Hematopoietic multipotent progenitor cell treated with erythropoietin and hydrocortisone succinate and interleukin-3 and kit ligand, for 8 days (in vitro differentiated cells): ENCODE measurements at regions not wholly inside any gene's neighbourhood (a gene's known extent, or its start where the extent isn't known, plus 50 kb on each side); places are given as distances from the start of the nearest gene placed in this dataset.
"Not testable (repeated sequence)": the region's sequence is repeated elsewhere in the genome, so short reads cannot be mapped to it uniquely, and the experiment has no call there.

Source experiments
- DNase-seq: peaks from one replicate; pipeline ENCODE4 v3.0.0-alpha.2; 2015

- no peak for DNase-seq
These were observed 506.6 kb upstream of the POT1 start for GRCh38 chr7:125436220-125436619.

GRCh38 chr7:125431349-125431748 is 501.7 kb upstream of the POT1 start:
- no peak for DNase-seq

- DNase-seq: no peak
These were observed 500.4 kb upstream of the POT1 start for GRCh38 chr7:125430013-125430412.

GRCh38 chr7:125427676-125428075 is 498.1 kb upstream of the POT1 start:
- no peak for DNase-seq

- no peak for DNase-seq
These were observed 495.9 kb upstream of the POT1 start for GRCh38 chr7:125425506-125425905.

- DNase-seq: no peak
These were observed 495.1 kb upstream of the POT1 start for GRCh38 chr7:125424721-125425120.

GRCh38 chr7:125423458-125424155 is 494.0 kb upstream of the POT1 start:
- DNase-seq: peak; percentile 22

GRCh38 chr7:125421407-125421806 is 491.8 kb upstream of the POT1 start:
- not testable (repeated sequence) for DNase-seq

GRCh38 chr7:125412890-125413665 is 483.5 kb upstream of the POT1 start:
- no peak for DNase-seq

- no peak for DNase-seq
These were observed 480.3 kb upstream of the POT1 start for GRCh38 chr7:125409921-125410320.

- no peak for DNase-seq
These were observed 476.5 kb upstream of the POT1 start for GRCh38 chr7:125406111-125406510.

GRCh38 chr7:125399408-125399807 is 469.8 kb upstream of the POT1 start:
- no peak for DNase-seq

- peak; percentile 84 for DNase-seq
These were observed 467.0 kb upstream of the POT1 start for GRCh38 chr7:125396466-125397151.

- no peak for DNase-seq
These were observed 462.3 kb upstream of the POT1 start for GRCh38 chr7:125391921-125392320.

GRCh38 chr7:125390981-125391380 is 461.4 kb upstream of the POT1 start:
- DNase-seq: no peak

GRCh38 chr7:125386211-125386610 is 456.6 kb upstream of the POT1 start:
- no peak for DNase-seq

GRCh38 chr7:125383324-125383723 is 453.7 kb upstream of the POT1 start:
- DNase-seq: peak; percentile 15

GRCh38 chr7:125382401-125382800 is 452.8 kb upstream of the POT1 start:
- no peak for DNase-seq

GRCh38 chr7:125375942-125376341 is 446.3 kb upstream of the POT1 start:
- DNase-seq: no peak

- DNase-seq: no peak
These were observed 440.9 kb upstream of the POT1 start for GRCh38 chr7:125370502-125370901.

- no peak for DNase-seq
These were observed 434.2 kb upstream of the POT1 start for GRCh38 chr7:125363873-125364272.

GRCh38 chr7:125358551-125359167 is 429.0 kb upstream of the POT1 start:
- DNase-seq: no peak

- no peak for DNase-seq
These were observed 428.2 kb upstream of the POT1 start for GRCh38 chr7:125357676-125358455.
